ENCODE measurements at regions not wholly inside any gene's neighbourhood (a gene's known extent, or its start where the extent isn't known, plus 50 kb on each side); places are given as distances from the start of the nearest gene placed in this dataset.
"Not testable (repeated sequence)": the region's sequence is repeated elsewhere in the genome, so short reads cannot be mapped to it uniquely, and the experiment has no call there.

GRCh38 chr3:94377863-94378262 lies 315.0 kb downstream of the NSUN3 start:
- TF ChIP-seq ZNF274 (IDR thresholded peaks at IDR 0.05; ENCODE audit: low read depth, low read length); YY1 (IDR thresholded peaks at IDR 0.05; ENCODE audit: insufficient read depth, insufficient read length): not testable (repeated sequence)
